ENCODE measurements at regions not wholly inside any gene's neighbourhood (a gene's known extent, or its start where the extent isn't known, plus 50 kb on each side); places are given as distances from the start of the nearest gene placed in this dataset.

DNA sequence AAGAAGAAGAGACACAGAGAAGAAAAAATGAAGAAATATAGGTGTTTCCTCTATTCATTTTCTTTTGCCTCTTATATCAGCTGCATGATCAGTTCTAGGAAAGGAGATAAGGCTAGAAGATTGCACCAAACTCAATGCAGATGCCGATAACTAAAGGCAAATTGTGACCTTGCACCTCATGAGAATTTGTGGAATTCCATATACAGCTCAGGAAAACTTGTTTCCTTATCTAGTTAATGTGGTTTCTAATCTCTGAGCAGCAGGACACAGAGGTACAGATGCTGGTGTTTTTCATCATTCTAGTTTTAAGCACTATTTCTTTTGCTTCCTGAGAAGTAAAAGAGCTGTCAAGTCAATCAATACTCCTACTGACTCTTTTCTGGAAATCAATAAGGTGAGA, 104.6 kb upstream of the NWD2 start:
- TF ChIP-seq, protein P1, sequence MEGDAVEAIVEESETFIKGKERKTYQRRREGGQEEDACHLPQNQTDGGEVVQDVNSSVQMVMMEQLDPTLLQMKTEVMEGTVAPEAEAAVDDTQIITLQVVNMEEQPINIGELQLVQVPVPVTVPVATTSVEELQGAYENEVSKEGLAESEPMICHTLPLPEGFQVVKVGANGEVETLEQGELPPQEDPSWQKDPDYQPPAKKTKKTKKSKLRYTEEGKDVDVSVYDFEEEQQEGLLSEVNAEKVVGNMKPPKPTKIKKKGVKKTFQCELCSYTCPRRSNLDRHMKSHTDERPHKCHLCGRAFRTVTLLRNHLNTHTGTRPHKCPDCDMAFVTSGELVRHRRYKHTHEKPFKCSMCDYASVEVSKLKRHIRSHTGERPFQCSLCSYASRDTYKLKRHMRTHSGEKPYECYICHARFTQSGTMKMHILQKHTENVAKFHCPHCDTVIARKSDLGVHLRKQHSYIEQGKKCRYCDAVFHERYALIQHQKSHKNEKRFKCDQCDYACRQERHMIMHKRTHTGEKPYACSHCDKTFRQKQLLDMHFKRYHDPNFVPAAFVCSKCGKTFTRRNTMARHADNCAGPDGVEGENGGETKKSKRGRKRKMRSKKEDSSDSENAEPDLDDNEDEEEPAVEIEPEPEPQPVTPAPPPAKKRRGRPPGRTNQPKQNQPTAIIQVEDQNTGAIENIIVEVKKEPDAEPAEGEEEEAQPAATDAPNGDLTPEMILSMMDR (conservative IDR thresholded peaks at IDR 0.05; ENCODE audit: control insufficient read depth, insufficient read depth, low read depth, low read length), result no peak
- DNase-seq (ENCODE audit: low read depth), result no peak
- H3K4me3 ChIP-seq (ENCODE audit: control insufficient read depth, low read depth, low read length), result no peak overlapping the region

GRCh38 chr4:37146260-37146659, 98.3 kb upstream of the NWD2 start:
- TF ChIP-seq, protein P1 (conservative IDR thresholded peaks at IDR 0.05; ENCODE audit: control insufficient read depth, insufficient read depth, low read depth, low read length), result no peak
- H3K4me3 ChIP-seq (ENCODE audit: control insufficient read depth, low read depth, low read length), result no peak overlapping the region
- no peak for DNase-seq (ENCODE audit: low read depth)

GRCh38 chr4:37157476-37158167, 86.9 kb upstream of the NWD2 start:
- TF ChIP-seq, protein P1 (conservative IDR thresholded peaks at IDR 0.05; ENCODE audit: control insufficient read depth, insufficient read depth, low read depth, low read length), result no peak
- no peak overlapping the region for H3K4me3 ChIP-seq (ENCODE audit: control insufficient read depth, low read depth, low read length)
- DNase-seq (ENCODE audit: low read depth), result no peak

DNA sequence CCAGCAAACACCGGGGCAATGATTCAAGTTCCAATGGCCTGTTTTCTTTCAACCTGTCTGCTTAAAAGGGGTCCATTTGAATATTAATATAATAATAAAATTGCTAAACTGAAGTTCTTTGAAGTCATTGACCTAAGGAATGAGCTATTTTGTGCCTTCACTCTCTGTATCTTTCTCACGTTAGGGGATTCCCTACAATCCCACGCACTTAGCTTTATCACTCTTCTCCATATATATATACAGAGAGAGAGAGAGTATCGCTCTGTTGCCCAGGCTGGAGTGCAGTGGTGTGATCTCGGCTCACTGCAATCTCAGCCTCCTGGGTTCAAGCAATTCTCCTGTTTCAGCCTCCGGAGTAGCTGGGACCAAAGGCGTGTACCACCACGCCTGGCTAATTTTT, 83.9 kb upstream of the NWD2 start:
- TF ChIP-seq, protein P1 (conservative IDR thresholded peaks at IDR 0.05; ENCODE audit: control insufficient read depth, insufficient read depth, low read depth, low read length), result no peak
- no peak overlapping the region for H3K4me3 ChIP-seq (ENCODE audit: control insufficient read depth, low read depth, low read length)
- no peak for DNase-seq (ENCODE audit: low read depth)

- DNase-seq (ENCODE audit: low read depth), result no peak
- no peak overlapping the region for H3K4me3 ChIP-seq (ENCODE audit: control insufficient read depth, low read depth, low read length)
- TF ChIP-seq, protein P1 (conservative IDR thresholded peaks at IDR 0.05; ENCODE audit: control insufficient read depth, insufficient read depth, low read depth, low read length), result no peak
These were observed 78.7 kb upstream of the NWD2 start for GRCh38 chr4:37165844-37166243.

DNA sequence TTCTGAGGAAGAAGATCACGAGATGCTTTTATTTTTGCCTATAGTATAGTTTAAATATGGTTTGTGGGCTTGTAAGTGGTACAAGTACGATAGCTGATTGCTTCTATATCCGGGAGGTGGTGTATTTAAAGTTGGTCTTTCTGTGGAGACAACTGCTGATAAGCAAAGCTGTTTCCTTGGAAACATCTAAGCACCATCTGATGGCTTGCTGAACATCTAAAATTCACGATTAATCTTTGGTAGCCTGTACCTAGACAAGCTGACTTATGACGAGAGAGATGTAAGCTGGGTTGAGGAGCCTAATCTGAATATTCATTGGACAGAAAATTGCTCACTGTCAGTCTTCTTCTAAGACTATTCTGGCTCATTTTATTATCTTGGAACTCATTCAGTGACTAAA, 74.6 kb upstream of the NWD2 start:
- no peak overlapping the region for H3K4me3 ChIP-seq (ENCODE audit: control insufficient read depth, low read depth, low read length)
- no peak for DNase-seq (ENCODE audit: low read depth)
- TF ChIP-seq, protein P1 (conservative IDR thresholded peaks at IDR 0.05; ENCODE audit: control insufficient read depth, insufficient read depth, low read depth, low read length), result no peak

DNA sequence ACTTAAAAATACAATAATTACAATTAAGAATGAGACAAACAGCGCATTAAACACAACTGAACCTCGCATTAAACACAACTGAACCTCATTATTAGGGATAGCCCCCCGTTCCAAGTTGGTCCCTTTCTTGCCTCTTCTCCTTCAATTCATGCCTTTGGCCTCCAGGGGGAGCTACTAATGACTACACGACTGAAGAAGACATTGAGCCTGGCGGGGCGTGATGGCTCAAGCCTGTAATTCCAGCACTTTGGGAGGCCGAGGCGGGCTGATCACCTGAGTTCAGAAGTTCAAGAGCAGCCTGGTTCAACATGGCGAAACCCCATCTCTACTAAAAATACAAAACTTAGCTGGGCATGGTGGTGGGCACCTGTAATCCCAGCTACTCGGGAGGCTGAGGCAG, 56.4 kb upstream of the NWD2 start:
- TF ChIP-seq, protein P1 (conservative IDR thresholded peaks at IDR 0.05; ENCODE audit: control insufficient read depth, insufficient read depth, low read depth, low read length), result no peak
- DNase-seq (ENCODE audit: low read depth), result no peak

More for the DNA sequence above, 56.4 kb upstream of the NWD2 start:
- no peak overlapping the region for H3K4me3 ChIP-seq (ENCODE audit: control insufficient read depth, low read depth, low read length)
